ENCODE measurements at regions not wholly inside any gene's neighbourhood (a gene's known extent, or its start where the extent isn't known, plus 50 kb on each side); places are given as distances from the start of the nearest gene placed in this dataset.

DNA sequence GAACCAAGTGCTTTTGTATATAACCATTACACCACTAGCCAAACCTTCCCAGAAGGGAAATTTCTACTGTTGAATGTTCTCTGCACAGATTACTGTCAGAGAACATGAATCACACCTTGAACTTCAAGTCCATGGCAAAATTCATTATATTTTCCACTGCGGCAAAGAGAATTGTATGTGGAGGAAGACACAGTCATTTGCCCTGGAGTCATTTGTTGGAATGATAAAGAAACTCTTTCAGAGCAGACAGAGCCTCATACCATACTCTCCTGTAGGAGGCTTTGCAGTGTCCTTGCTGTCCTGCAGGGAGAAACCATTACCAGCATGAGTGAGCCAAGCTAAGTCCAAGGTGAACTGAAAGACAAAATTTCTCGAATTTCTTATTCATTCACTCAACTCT lies 369.0 kb downstream of the ARHGEF28 start:
- Histone ChIP-seq H3K9me2 (ENCODE audit: insufficient read depth) (no peaks in the 10 kb centered on the region), H3K9me3 (ENCODE audit: control insufficient read depth in 1 of 2, insufficient read depth in 1 of 2, low read depth in 1 of 2, low read length in 2 of 2) (no peaks in the 10 kb centered on the region), H3K36me3 (ENCODE audit: control insufficient read depth in 1 of 2, insufficient read depth in 2 of 2, low read length in 2 of 2) (no peaks in the 10 kb centered on the region), H2AFZ (ENCODE audit: low read depth, low read length, poor library complexity, severe bottlenecking) (no peak overlapping the region), H3K27ac (ENCODE audit: low read depth, low read length) (no peak overlapping the region), H3K79me2 (ENCODE audit: insufficient read depth, low read length) (no peaks in the 10 kb centered on the region), H3K9ac (ENCODE audit: low read length) (no peak overlapping the region), H3K27me3 (ENCODE audit: insufficient read depth, low read length) (no peaks in the 10 kb centered on the region), H4K20me1 (ENCODE audit: insufficient read depth) (no peaks in the 10 kb centered on the region), H3K4me3 (replicated peaks in 1 of 2; ENCODE audit: low read depth in 1 of 2, low read length in 2 of 2) (no peak overlapping the region), H3K4me1 (ENCODE audit: control insufficient read depth in 1 of 2, insufficient read depth in 2 of 2, low read length in 2 of 2) (no peaks in the 10 kb centered on the region), H3K4me2 (ENCODE audit: low read length) (no peak overlapping the region)
- RAD21 ChIA-PET (ENCODE audit: low non-redundant PET in 1 of 2, low total read pairs in 2 of 2, uncharacterized antibody in 2 of 2, unreplicated experiment in 2 of 2), result interaction anchor here in 1 of 2 experiments (0.6 kb wide), 1 partner anchor 237 kb away, joined by 4 read pairs; no protein-coding TSS in a partner anchor
- intact Hi-C loops (cut with micrococcal nuclease), result no loop called here
- DNase-seq (ENCODE audit: low read depth, low spot score) (no peak), ATAC-seq (no peak)
- BruUV-seq (replicated peaks), result no TSS peak
- CTCF ChIA-PET, result no interaction called here
- POLR2A ChIA-PET, result no interaction called here
- no peak for TF ChIP-seq EZH2phosphoT487 (IDR thresholded peaks at IDR 0.05; ENCODE audit: borderline replicate concordance)
- no peak for TF ChIP-seq RAD21 (IDR thresholded peaks at IDR 0.05; ENCODE audit: low read depth)
- no peak for TF ChIP-seq SIN3A (IDR thresholded peaks at IDR 0.05; ENCODE audit: low read depth)
- TF ChIP-seq, protein P1, sequence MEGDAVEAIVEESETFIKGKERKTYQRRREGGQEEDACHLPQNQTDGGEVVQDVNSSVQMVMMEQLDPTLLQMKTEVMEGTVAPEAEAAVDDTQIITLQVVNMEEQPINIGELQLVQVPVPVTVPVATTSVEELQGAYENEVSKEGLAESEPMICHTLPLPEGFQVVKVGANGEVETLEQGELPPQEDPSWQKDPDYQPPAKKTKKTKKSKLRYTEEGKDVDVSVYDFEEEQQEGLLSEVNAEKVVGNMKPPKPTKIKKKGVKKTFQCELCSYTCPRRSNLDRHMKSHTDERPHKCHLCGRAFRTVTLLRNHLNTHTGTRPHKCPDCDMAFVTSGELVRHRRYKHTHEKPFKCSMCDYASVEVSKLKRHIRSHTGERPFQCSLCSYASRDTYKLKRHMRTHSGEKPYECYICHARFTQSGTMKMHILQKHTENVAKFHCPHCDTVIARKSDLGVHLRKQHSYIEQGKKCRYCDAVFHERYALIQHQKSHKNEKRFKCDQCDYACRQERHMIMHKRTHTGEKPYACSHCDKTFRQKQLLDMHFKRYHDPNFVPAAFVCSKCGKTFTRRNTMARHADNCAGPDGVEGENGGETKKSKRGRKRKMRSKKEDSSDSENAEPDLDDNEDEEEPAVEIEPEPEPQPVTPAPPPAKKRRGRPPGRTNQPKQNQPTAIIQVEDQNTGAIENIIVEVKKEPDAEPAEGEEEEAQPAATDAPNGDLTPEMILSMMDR (IDR thresholded peaks at IDR 0.05 in 2 of 3, conservative IDR thresholded peaks at IDR 0.05 in 1 of 3; ENCODE audit: borderline replicate concordance in 1 of 3, insufficient read depth in 1 of 3, low read depth in 2 of 3, low read length in 2 of 3), result no peak
- no peak for TF ChIP-seq EGR1 (IDR thresholded peaks at IDR 0.05; ENCODE audit: low read depth)
- no peak for TF ChIP-seq CEBPB (IDR thresholded peaks at IDR 0.05; ENCODE audit: low read depth)
- TF ChIP-seq ZBTB33 (IDR thresholded peaks at IDR 0.05; ENCODE audit: extremely low read depth, insufficient replicate concordance, low read length), result no peak
- no peak for TF ChIP-seq MAX (IDR thresholded peaks at IDR 0.05)
- no peak for TF ChIP-seq SP1 (IDR thresholded peaks at IDR 0.05; ENCODE audit: low read depth)
- no peak for TF ChIP-seq POLR2A (IDR thresholded peaks at IDR 0.05; ENCODE audit: borderline replicate concordance, extremely low read depth, insufficient read depth, insufficient read length)
- no peak for TF ChIP-seq FOSL1 (IDR thresholded peaks at IDR 0.05; ENCODE audit: low read depth)
- TF ChIP-seq SRF (IDR thresholded peaks at IDR 0.05; ENCODE audit: low read depth), result no peak
- TF ChIP-seq YY1 (IDR thresholded peaks at IDR 0.05; ENCODE audit: extremely low read depth, insufficient replicate concordance, low read depth, low read length), result no peak
- TF ChIP-seq EZH2 (IDR thresholded peaks at IDR 0.05), result no peak
- no peak for TF ChIP-seq CBX3 (IDR thresholded peaks at IDR 0.05; ENCODE audit: low read depth)
- TF ChIP-seq REST (IDR thresholded peaks at IDR 0.05; ENCODE audit: low read depth), result no peak
- no peak for TF ChIP-seq ZFX (IDR thresholded peaks at IDR 0.05)
- no peak for TF ChIP-seq TCF7L2 (IDR thresholded peaks at IDR 0.05; ENCODE audit: borderline replicate concordance, extremely low read depth, insufficient read depth, insufficient read length)
- no peak for TF ChIP-seq ZNF274 (IDR thresholded peaks at IDR 0.05; ENCODE audit: low read depth, low read length)
- TF ChIP-seq JUND (IDR thresholded peaks at IDR 0.05), result no peak
